PC-9 (cell line): ENCODE measurements at regions not wholly inside any gene's neighbourhood (a gene's known extent, or its start where the extent isn't known, plus 50 kb on each side); places are given as distances from the start of the nearest gene placed in this dataset.

Experiments used
- CTCF ChIP-seq: fragments of 200-600 bp; sonication (generic); conservative IDR thresholded peaks from 2 replicates; pipeline ENCODE4 v1.6.1; 2017; ENCODE audit warnings: mixed run types, antibody characterized with exemption, mild to moderate bottlenecking, moderate library complexity
- EZH2 ChIP-seq: fragments of 200-600 bp; sonication (generic); IDR thresholded peaks from 2 replicates; pipeline ENCODE4 v1.8.0; 2017; ENCODE audit warnings: antibody characterized with exemption, low read depth

GRCh38 chrX:4800756-4801155 lies 1087.3 kb upstream of the PRKX start:
- TF ChIP-seq CTCF = no peak
- no peak for TF ChIP-seq EZH2
